ENCODE measurements at regions not wholly inside any gene's neighbourhood (a gene's known extent, or its start where the extent isn't known, plus 50 kb on each side); places are given as distances from the start of the nearest gene placed in this dataset.

- TF ChIP-seq POLR2AphosphoS5 (IDR thresholded peaks at IDR 0.05; ENCODE audit: low read depth, low read length) (no peak), POLR2A (IDR thresholded peaks at IDR 0.05; ENCODE audit: low read depth, low read length) (no peak), SPI1 (IDR thresholded peaks at IDR 0.05; ENCODE audit: low read depth, low read length) (no peak), TAF1 (IDR thresholded peaks at IDR 0.05; ENCODE audit: low read depth, low read length) (no peak)
These were observed 291.9 kb upstream of the NR5A2 start for GRCh38 chr1:199735660-199736059.
